Loucy (cell line): ENCODE measurements at regions not wholly inside any gene's neighbourhood (a gene's known extent, or its start where the extent isn't known, plus 50 kb on each side); places are given as distances from the start of the nearest gene placed in this dataset.

ENCODE experiments used
- CTCF ChIP-seq: fragments of 200-600 bp; sonication (generic); conservative IDR thresholded peaks from 2 replicates; pipeline ENCODE4 v1.5.1; 2014; ENCODE audit warnings: mild to moderate bottlenecking, antibody characterized with exemption, low read length
- EZH2phosphoT487 ChIP-seq: fragments of 200-600 bp; IDR thresholded peaks from 2 replicates; pipeline ENCODE4 v1.6.1; 2018; ENCODE audit warnings: antibody characterized with exemption, mild to moderate bottlenecking, moderate library complexity, borderline replicate concordance

- TF ChIP-seq CTCF: no peak
- TF ChIP-seq EZH2phosphoT487: no peak
These were observed 675.2 kb upstream of the NR5A2 start for GRCh38 chr1:199352351-199352750.
